ENCODE measurements at regions not wholly inside any gene's neighbourhood (a gene's known extent, or its start where the extent isn't known, plus 50 kb on each side); places are given as distances from the start of the nearest gene placed in this dataset.

DNA sequence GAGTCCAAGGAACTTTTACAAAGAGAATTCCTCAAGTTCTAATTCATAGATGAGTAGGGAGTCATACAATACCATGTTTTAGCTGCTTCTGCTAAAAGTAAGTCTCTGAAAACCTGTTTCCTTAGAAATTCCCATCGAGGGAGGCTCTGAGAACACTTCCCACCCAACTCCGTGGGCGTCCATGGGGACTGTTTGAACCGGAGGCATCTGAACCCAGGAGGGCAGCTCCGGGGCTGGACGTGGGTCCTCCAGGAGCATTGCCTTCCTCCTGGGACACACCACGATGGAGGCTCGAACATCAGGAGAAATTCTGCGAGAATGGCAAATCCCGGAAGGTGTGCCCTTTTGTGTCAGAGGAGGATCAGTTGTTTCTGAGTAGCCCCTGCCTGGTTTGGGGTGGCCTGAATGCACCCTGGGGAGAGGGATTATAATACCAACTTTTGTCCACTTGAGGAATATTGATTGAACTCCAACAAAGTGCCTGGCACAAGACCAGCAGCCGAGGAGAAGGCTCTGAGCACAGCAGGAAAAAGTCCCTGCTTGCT is 327.5 kb upstream of the SALL3 start:
- DNase-seq (ENCODE audit: low read depth) = no peak
- H3K4me3 ChIP-seq (ENCODE audit: low read depth, low read length) = no peak overlapping the region
- TF ChIP-seq, protein P1, sequence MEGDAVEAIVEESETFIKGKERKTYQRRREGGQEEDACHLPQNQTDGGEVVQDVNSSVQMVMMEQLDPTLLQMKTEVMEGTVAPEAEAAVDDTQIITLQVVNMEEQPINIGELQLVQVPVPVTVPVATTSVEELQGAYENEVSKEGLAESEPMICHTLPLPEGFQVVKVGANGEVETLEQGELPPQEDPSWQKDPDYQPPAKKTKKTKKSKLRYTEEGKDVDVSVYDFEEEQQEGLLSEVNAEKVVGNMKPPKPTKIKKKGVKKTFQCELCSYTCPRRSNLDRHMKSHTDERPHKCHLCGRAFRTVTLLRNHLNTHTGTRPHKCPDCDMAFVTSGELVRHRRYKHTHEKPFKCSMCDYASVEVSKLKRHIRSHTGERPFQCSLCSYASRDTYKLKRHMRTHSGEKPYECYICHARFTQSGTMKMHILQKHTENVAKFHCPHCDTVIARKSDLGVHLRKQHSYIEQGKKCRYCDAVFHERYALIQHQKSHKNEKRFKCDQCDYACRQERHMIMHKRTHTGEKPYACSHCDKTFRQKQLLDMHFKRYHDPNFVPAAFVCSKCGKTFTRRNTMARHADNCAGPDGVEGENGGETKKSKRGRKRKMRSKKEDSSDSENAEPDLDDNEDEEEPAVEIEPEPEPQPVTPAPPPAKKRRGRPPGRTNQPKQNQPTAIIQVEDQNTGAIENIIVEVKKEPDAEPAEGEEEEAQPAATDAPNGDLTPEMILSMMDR (conservative IDR thresholded peaks at IDR 0.05; ENCODE audit: low read depth, low read length) = no peak

DNA sequence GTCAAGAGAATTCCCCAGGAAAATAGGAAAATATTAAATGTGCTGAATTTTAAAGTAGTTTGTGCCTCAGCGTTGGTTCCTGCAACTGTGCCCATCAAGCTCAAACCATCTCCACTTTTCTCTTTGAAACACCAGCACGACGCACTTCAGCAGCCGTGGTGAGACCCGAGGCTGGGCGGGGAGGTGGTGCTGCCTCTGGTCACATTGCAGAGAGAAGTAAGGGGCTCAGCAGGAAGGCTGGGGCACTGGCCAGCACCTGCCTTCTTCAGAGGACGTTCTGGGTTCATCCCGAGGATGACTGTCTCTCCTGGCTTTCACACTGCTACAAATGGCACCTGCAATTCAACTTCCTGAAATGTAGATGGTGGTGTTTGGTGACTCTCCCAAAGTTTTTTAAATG is 323.7 kb upstream of the SALL3 start:
- TF ChIP-seq, protein P1 (conservative IDR thresholded peaks at IDR 0.05; ENCODE audit: low read depth, low read length) = no peak

DNA sequence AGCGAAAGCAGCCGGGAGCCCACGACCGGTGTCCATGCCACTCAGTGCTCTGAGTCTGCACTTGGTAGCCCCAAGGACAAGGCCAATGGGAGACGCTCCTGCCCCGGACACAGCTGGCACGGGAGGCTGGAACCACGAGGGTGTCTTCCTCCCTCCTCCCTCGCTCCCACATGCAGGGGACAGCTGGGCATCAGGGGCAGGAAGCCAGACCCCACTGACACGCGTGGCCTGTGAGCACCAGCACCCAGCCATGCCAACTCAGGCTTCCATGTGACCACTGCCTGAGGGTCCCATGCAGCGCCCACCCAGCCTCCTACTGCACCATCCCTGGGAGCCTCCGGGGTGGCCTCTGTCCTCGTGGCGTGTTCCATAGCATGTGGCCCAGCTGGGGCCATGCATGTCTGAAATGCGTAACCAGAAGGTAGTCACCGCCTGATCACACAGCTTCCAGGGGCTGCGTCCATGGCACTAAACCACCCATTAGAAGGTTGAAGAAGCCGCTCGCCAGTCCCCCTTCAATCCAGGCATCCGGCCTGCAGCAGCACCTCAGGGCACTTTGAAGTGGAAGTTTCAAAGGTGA is 323.2 kb upstream of the SALL3 start:
- no peak overlapping the region for H3K4me3 ChIP-seq (ENCODE audit: low read depth, low read length)
- TF ChIP-seq, protein P1 (conservative IDR thresholded peaks at IDR 0.05; ENCODE audit: low read depth, low read length) = no peak
- no peak for DNase-seq (ENCODE audit: low read depth)

More for the DNA sequence above, 323.7 kb upstream of the SALL3 start:
- DNase-seq (ENCODE audit: low read depth) = no peak
- H3K4me3 ChIP-seq (ENCODE audit: low read depth, low read length) = no peak overlapping the region

DNA sequence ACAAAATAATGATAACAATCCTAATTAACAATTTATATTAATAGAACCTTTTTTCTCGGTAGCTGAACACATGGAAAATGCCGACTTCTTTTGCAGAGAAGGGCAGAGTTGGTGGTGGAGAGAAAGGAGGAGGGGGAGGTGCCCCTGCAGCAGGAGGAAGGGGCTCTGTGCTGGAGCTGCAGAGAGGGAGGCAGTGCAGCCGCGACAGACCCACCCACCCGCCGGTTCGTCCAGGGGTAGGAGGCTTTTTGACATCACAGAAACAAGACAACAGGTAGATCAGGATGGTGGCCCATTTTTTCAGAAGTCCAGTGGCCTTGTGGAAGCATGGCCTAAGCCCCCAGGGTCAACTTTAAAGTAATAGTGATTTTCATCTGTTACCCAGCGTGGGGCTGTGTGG is 321.1 kb upstream of the SALL3 start:
- DNase-seq (ENCODE audit: low read depth) = no peak
- H3K4me3 ChIP-seq (ENCODE audit: low read depth, low read length) = no peak overlapping the region
- TF ChIP-seq, protein P1 (conservative IDR thresholded peaks at IDR 0.05; ENCODE audit: low read depth, low read length) = no peak

DNA sequence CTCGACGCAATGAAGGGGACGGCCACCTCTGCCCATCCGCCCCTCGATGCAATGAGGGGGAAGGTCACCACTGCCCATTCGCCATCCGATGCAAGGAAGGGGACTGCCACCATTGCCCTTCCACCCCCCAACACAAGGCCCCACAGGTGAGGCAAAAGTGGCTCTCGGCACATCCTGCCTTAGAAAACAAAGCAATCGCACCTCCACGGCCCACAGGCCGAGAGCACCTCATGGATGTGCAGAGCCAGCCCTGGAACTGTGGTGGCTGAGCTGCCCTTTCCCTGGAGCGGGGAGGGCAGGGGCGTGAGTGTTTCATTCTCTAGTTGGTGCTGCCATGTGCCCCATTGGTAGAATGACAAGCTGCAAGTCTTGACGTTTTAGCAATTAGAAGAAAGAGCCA is 320.6 kb upstream of the SALL3 start:
- TF ChIP-seq, protein P1 (conservative IDR thresholded peaks at IDR 0.05; ENCODE audit: low read depth, low read length) = no peak
- DNase-seq (ENCODE audit: low read depth) = no peak
- H3K4me3 ChIP-seq (ENCODE audit: low read depth, low read length) = no peak overlapping the region

DNA sequence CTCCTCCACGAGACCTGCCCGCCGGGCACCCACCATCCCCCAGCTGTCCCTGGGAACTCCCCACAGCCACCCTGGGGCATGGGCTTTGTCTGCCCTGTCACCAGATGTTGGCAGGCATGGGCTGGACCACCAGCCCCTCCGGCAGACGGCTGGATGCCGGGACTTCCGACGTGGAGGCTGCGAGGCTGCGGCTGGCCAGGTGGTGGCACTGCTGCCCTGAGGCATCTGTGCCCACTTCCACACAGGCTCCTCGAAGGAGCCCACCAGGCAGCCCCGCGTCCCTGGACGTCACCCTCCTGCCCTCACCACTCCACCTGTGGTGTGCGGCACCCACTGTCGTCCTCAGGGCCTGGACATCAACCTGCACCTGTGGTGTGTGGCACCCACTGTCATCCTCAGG is 319.9 kb upstream of the SALL3 start:
- no peak for DNase-seq (ENCODE audit: low read depth)
- H3K4me3 ChIP-seq (ENCODE audit: low read depth, low read length) = no peak overlapping the region
- TF ChIP-seq, protein P1 (conservative IDR thresholded peaks at IDR 0.05; ENCODE audit: low read depth, low read length) = no peak

DNA sequence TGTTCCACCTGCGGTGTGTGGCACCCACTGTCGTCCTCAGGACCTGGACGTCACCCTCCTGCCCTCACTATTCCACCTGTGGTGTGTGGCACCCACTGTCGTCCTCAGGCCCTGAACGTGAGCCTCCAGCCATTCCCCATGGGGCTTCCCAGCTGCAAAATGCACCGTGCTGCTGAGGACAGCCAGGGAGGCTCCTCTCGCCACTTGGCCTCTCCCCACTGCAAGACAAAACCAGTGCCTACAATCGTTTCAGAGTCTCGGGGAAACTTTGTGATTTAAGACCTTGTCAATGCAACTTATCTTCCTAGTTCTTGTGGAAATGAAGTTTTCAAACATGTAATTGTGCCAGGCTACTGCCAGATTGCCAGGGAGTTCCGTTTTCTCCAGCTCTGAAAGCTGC is 319.3 kb upstream of the SALL3 start:
- H3K4me3 ChIP-seq (ENCODE audit: low read depth, low read length) = no peak overlapping the region
- DNase-seq (ENCODE audit: low read depth) = no peak
- TF ChIP-seq, protein P1 (conservative IDR thresholded peaks at IDR 0.05; ENCODE audit: low read depth, low read length) = no peak
